ENCODE measurements at regions not wholly inside any gene's neighbourhood (a gene's known extent, or its start where the extent isn't known, plus 50 kb on each side); places are given as distances from the start of the nearest gene placed in this dataset.

DNA sequence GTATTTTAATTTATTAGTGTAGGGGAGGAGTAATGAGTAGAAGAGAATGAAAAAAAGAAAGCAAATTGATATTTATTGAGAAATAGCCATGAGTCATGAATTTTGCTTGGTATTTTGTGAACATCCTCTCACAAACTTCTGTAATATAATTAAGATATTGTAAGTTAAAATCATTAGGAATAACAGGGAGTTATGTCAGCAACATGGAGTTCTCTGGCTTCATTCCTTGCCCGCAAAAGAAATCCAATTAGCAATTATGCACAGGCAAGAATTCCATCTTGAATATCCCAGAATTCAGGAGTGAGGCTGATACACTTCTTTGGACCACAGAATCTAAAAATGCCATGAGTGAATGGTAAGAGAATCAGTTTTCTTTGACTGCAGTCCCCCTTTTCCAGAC lies 94.3 kb upstream of the PTHLH start:
- TF ChIP-seq CREB1 (IDR thresholded peaks at IDR 0.05; ENCODE audit: low read depth) (no peak), TEAD4 (IDR thresholded peaks at IDR 0.05) (no peak)
- TF ChIP-seq, protein P1, sequence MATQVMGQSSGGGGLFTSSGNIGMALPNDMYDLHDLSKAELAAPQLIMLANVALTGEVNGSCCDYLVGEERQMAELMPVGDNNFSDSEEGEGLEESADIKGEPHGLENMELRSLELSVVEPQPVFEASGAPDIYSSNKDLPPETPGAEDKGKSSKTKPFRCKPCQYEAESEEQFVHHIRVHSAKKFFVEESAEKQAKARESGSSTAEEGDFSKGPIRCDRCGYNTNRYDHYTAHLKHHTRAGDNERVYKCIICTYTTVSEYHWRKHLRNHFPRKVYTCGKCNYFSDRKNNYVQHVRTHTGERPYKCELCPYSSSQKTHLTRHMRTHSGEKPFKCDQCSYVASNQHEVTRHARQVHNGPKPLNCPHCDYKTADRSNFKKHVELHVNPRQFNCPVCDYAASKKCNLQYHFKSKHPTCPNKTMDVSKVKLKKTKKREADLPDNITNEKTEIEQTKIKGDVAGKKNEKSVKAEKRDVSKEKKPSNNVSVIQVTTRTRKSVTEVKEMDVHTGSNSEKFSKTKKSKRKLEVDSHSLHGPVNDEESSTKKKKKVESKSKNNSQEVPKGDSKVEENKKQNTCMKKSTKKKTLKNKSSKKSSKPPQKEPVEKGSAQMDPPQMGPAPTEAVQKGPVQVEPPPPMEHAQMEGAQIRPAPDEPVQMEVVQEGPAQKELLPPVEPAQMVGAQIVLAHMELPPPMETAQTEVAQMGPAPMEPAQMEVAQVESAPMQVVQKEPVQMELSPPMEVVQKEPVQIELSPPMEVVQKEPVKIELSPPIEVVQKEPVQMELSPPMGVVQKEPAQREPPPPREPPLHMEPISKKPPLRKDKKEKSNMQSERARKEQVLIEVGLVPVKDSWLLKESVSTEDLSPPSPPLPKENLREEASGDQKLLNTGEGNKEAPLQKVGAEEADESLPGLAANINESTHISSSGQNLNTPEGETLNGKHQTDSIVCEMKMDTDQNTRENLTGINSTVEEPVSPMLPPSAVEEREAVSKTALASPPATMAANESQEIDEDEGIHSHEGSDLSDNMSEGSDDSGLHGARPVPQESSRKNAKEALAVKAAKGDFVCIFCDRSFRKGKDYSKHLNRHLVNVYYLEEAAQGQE (IDR thresholded peaks at IDR 0.05; ENCODE audit: low read depth) = no peak

All from Ishikawa (cell line).